Activated CD4-positive, alpha-beta T cell treated with anti-CD3 and anti-CD28 coated beads, Interleukin-2, Interleukin-6, amounts not matched to agents 100 ng/mL and 50 ng/mL, durations not matched to agents 16 hours and 8 hours (primary cell): ENCODE measurements at regions not wholly inside any gene's neighbourhood (a gene's known extent, or its start where the extent isn't known, plus 50 kb on each side); places are given as distances from the start of the nearest gene placed in this dataset.

ENCODE experiments used
- DNase-seq: peaks from one replicate; pipeline ENCODE4 v3.0.0-alpha.2; 2020

- no peak for DNase-seq
These were observed 268.1 kb downstream of the NDUFA10 start for GRCh38 chr2:239756790-239757760.

- DNase-seq: no peak
These were observed 268.9 kb downstream of the NDUFA10 start for GRCh38 chr2:239756031-239756789.

GRCh38 chr2:239753401-239753837, 271.7 kb downstream of the NDUFA10 start:
- DNase-seq: no peak

- DNase-seq: no peak
These were observed 272.2 kb downstream of the NDUFA10 start for GRCh38 chr2:239752951-239753350.

GRCh38 chr2:239751679-239752355, 273.3 kb downstream of the NDUFA10 start:
- peak; percentile 21 for DNase-seq

- no peak for DNase-seq
These were observed 274.0 kb downstream of the NDUFA10 start for GRCh38 chr2:239750929-239751678.

- no peak for DNase-seq
These were observed 274.9 kb downstream of the NDUFA10 start for GRCh38 chr2:239750045-239750835.

GRCh38 chr2:239749272-239749873, 275.8 kb downstream of the NDUFA10 start:
- DNase-seq: no peak

GRCh38 chr2:239748811-239749210, 276.3 kb downstream of the NDUFA10 start:
- no peak for DNase-seq

- DNase-seq: no peak
These were observed 277.4 kb downstream of the NDUFA10 start for GRCh38 chr2:239747771-239748170.

GRCh38 chr2:239747274-239747673, 277.9 kb downstream of the NDUFA10 start:
- no peak for DNase-seq

- DNase-seq: no peak
These were observed 278.4 kb downstream of the NDUFA10 start for GRCh38 chr2:239746559-239747246.

- no peak for DNase-seq
These were observed 279.5 kb downstream of the NDUFA10 start for GRCh38 chr2:239745386-239746227.

GRCh38 chr2:239744706-239745340, 280.3 kb downstream of the NDUFA10 start:
- DNase-seq: no peak

GRCh38 chr2:239743206-239743605, 281.9 kb downstream of the NDUFA10 start:
- no peak for DNase-seq

GRCh38 chr2:239742377-239742776, 282.8 kb downstream of the NDUFA10 start:
- DNase-seq: no peak

GRCh38 chr2:239739206-239739605, 285.9 kb downstream of the NDUFA10 start:
- no peak for DNase-seq

- DNase-seq: no peak
These were observed 287.0 kb downstream of the NDUFA10 start for GRCh38 chr2:239738159-239738558.

- DNase-seq: no peak
These were observed 288.0 kb downstream of the NDUFA10 start for GRCh38 chr2:239737144-239737463.
